ENCODE measurements at regions not wholly inside any gene's neighbourhood (a gene's known extent, or its start where the extent isn't known, plus 50 kb on each side); places are given as distances from the start of the nearest gene placed in this dataset.

DNA sequence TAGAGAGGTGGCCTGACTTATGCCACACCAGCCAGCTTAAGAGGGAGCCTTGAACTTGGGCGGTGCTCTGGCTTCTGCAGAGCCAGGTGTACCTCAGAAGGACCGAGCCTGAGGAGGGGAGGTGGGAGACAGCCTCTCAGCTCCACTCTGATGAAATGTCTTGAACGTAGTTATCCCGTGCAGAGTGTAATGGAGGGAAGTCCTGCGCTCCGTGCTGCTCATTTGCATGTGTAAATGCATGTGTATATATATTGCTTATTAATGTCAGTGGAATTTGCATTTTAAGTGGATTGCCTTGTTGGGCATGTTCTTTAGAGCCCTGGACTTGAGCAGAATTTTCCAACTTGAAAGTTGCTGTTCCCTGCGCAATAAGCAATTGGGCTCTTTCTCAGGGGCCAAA is 264.9 kb upstream of the SDK2 start (continued):
- TF ChIP-seq POLR2A (IDR thresholded peaks at IDR 0.05; ENCODE audit: borderline replicate concordance, extremely low read depth, insufficient read depth, insufficient read length) (no peak), EGR1 (IDR thresholded peaks at IDR 0.05; ENCODE audit: low read depth) (no peak), ELF1 (IDR thresholded peaks at IDR 0.05; ENCODE audit: borderline replicate concordance, low read depth) (no peak), CBX3 (IDR thresholded peaks at IDR 0.05; ENCODE audit: low read depth) (no peak)

DNA sequence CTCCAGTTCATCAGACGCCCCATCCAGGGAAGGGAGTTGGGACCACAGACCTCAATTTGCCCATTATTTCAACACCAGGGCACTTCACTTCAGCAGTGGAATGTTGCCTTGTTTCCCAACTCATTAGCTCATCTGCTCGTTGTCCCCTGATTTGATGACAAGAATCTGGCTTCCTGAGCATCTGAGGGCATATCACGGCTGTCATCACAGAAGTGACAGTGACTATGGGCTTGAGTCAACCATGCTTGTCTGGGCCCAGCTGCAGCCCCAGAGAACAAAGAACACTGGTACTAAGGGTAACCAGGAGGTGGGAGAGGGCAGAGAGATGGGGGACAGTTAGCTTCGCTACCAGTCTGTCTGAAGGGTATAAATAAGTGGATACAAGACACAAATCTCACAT is 266.0 kb upstream of the SDK2 start:
- ChIA-PET RAD21 (ENCODE audit: low non-redundant PET in 1 of 2, low total read pairs in 2 of 2, uncharacterized antibody in 2 of 2, unreplicated experiment in 2 of 2) (no interaction called here), POLR2A (no interaction called here), CTCF (no interaction called here)
- ATAC-seq (no peak), DNase-seq (ENCODE audit: low read depth, low spot score) (no peak)
- Histone ChIP-seq H3K9me3 (ENCODE audit: control insufficient read depth in 1 of 2, insufficient read depth in 1 of 2, low read depth in 1 of 2, low read length in 2 of 2) (no peaks in the 10 kb centered on the region), H4K20me1 (ENCODE audit: insufficient read depth) (no peaks in the 10 kb centered on the region), H3K36me3 (ENCODE audit: control insufficient read depth in 1 of 2, insufficient read depth in 2 of 2, low read length in 2 of 2) (no peaks in the 10 kb centered on the region), H3K4me2 (ENCODE audit: low read length) (no peak overlapping the region), H2AFZ (ENCODE audit: low read depth, low read length, poor library complexity, severe bottlenecking) (no peak overlapping the region), H3K27me3 (ENCODE audit: insufficient read depth, low read length) (peaks cover 61% of the 10 kb centered on the region), H3K4me3 (replicated peaks in 1 of 2; ENCODE audit: low read depth in 1 of 2, low read length in 2 of 2) (no peak overlapping the region), H3K4me1 (ENCODE audit: control insufficient read depth in 1 of 2, insufficient read depth in 2 of 2, low read length in 2 of 2) (no peaks in the 10 kb centered on the region), H3K27ac (ENCODE audit: low read depth, low read length) (no peak overlapping the region), H3K9me2 (ENCODE audit: insufficient read depth) (no peaks in the 10 kb centered on the region), H3K9ac (ENCODE audit: low read length) (no peak overlapping the region), H3K79me2 (ENCODE audit: insufficient read depth, low read length) (no peaks in the 10 kb centered on the region)
- intact Hi-C loops (cut with micrococcal nuclease): no loop called here
- no TSS peak for BruUV-seq (replicated peaks)
- no peak for TF ChIP-seq RAD21 (IDR thresholded peaks at IDR 0.05; ENCODE audit: low read depth)
- TF ChIP-seq SIN3A (IDR thresholded peaks at IDR 0.05; ENCODE audit: low read depth): no peak
- TF ChIP-seq, protein P1, sequence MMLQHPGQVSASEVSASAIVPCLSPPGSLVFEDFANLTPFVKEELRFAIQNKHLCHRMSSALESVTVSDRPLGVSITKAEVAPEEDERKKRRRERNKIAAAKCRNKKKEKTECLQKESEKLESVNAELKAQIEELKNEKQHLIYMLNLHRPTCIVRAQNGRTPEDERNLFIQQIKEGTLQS (IDR thresholded peaks at IDR 0.05): no peak
- no peak for TF ChIP-seq POLR2A (IDR thresholded peaks at IDR 0.05; ENCODE audit: borderline replicate concordance, extremely low read depth, insufficient read depth, insufficient read length)
- no peak for TF ChIP-seq SRF (IDR thresholded peaks at IDR 0.05; ENCODE audit: low read depth)
- no peak for TF ChIP-seq ZFX (IDR thresholded peaks at IDR 0.05)
- TF ChIP-seq SP1 (IDR thresholded peaks at IDR 0.05; ENCODE audit: low read depth): no peak
- no peak for TF ChIP-seq TCF7L2 (IDR thresholded peaks at IDR 0.05; ENCODE audit: borderline replicate concordance, extremely low read depth, insufficient read depth, insufficient read length)
- TF ChIP-seq POLR2AphosphoS5 (IDR thresholded peaks at IDR 0.05; ENCODE audit: low read depth, low read length): no peak
- TF ChIP-seq, protein P2, sequence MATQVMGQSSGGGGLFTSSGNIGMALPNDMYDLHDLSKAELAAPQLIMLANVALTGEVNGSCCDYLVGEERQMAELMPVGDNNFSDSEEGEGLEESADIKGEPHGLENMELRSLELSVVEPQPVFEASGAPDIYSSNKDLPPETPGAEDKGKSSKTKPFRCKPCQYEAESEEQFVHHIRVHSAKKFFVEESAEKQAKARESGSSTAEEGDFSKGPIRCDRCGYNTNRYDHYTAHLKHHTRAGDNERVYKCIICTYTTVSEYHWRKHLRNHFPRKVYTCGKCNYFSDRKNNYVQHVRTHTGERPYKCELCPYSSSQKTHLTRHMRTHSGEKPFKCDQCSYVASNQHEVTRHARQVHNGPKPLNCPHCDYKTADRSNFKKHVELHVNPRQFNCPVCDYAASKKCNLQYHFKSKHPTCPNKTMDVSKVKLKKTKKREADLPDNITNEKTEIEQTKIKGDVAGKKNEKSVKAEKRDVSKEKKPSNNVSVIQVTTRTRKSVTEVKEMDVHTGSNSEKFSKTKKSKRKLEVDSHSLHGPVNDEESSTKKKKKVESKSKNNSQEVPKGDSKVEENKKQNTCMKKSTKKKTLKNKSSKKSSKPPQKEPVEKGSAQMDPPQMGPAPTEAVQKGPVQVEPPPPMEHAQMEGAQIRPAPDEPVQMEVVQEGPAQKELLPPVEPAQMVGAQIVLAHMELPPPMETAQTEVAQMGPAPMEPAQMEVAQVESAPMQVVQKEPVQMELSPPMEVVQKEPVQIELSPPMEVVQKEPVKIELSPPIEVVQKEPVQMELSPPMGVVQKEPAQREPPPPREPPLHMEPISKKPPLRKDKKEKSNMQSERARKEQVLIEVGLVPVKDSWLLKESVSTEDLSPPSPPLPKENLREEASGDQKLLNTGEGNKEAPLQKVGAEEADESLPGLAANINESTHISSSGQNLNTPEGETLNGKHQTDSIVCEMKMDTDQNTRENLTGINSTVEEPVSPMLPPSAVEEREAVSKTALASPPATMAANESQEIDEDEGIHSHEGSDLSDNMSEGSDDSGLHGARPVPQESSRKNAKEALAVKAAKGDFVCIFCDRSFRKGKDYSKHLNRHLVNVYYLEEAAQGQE (IDR thresholded peaks at IDR 0.05; ENCODE audit: low read depth): no peak

Data from HCT116 (cell line).